ENCODE measurements at regions not wholly inside any gene's neighbourhood (a gene's known extent, or its start where the extent isn't known, plus 50 kb on each side); places are given as distances from the start of the nearest gene placed in this dataset.

DNA sequence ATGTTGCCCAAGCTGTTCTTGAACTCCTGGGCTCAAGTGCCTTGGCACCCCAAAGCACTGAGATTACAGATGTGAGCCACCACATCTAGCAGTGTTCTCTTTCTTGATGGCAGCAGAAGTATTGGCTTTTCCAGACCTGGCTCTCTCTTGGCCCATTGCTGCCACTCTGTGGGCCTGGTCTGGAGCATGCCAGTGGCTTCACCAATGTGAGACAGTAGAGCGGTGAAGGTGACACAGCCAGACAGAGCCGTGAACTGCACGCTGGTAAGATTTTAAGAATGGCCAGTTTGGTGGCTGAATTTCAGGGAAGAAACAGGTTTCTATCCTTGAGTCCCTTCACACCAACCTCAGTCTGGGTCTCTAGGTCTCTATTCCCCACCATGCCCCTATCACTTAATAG lies 552.7 kb upstream of the NRP1 start:
- Histone ChIP-seq H3K27me3 (ENCODE audit: insufficient read depth, low read length, poor library complexity, severe bottlenecking) (peaks cover 41% of the 10 kb centered on the region), H4K20me1 (ENCODE audit: insufficient read depth, low read length, poor library complexity, severe bottlenecking) (no peaks in the 10 kb centered on the region), H3K9me3 (ENCODE audit: insufficient read depth, low read depth, low read length) (no peaks in the 10 kb centered on the region), H2AFZ (ENCODE audit: low read length) (no peak overlapping the region), H3K9me2 (replicated peaks; ENCODE audit: low read depth, low read length) (no peaks in the 10 kb centered on the region), H3K4me3 (ENCODE audit: low read length, poor library complexity, severe bottlenecking) (no peak overlapping the region), H3K79me2 (ENCODE audit: insufficient read depth, low read length) (no peaks in the 10 kb centered on the region), H3K36me3 (ENCODE audit: insufficient read depth, low read length) (no peaks in the 10 kb centered on the region), H3K9ac (ENCODE audit: low read depth, low read length, poor library complexity, severe bottlenecking) (no peak overlapping the region), H3K4me1 (ENCODE audit: insufficient read depth, low read length, poor library complexity, severe bottlenecking) (no peaks in the 10 kb centered on the region), H3K4me2 (ENCODE audit: low read depth, low read length, poor library complexity, severe bottlenecking) (no peak overlapping the region), H3F3A (ENCODE audit: low read depth) (no peaks in the 10 kb centered on the region)
- TF ChIP-seq, protein P1, sequence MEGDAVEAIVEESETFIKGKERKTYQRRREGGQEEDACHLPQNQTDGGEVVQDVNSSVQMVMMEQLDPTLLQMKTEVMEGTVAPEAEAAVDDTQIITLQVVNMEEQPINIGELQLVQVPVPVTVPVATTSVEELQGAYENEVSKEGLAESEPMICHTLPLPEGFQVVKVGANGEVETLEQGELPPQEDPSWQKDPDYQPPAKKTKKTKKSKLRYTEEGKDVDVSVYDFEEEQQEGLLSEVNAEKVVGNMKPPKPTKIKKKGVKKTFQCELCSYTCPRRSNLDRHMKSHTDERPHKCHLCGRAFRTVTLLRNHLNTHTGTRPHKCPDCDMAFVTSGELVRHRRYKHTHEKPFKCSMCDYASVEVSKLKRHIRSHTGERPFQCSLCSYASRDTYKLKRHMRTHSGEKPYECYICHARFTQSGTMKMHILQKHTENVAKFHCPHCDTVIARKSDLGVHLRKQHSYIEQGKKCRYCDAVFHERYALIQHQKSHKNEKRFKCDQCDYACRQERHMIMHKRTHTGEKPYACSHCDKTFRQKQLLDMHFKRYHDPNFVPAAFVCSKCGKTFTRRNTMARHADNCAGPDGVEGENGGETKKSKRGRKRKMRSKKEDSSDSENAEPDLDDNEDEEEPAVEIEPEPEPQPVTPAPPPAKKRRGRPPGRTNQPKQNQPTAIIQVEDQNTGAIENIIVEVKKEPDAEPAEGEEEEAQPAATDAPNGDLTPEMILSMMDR (conservative IDR thresholded peaks at IDR 0.05; ENCODE audit: low read length), result no peak

GRCh38 chr10:33886299-33886698 lies 551.8 kb upstream of the NRP1 start:
- Histone ChIP-seq H2AFZ (ENCODE audit: low read length) (no peak overlapping the region), H3F3A (ENCODE audit: low read depth) (no peaks in the 10 kb centered on the region), H3K36me3 (ENCODE audit: insufficient read depth, low read length) (no peaks in the 10 kb centered on the region), H3K9me2 (replicated peaks; ENCODE audit: low read depth, low read length) (no peaks in the 10 kb centered on the region), H4K20me1 (ENCODE audit: insufficient read depth, low read length, poor library complexity, severe bottlenecking) (no peaks in the 10 kb centered on the region), H3K4me3 (ENCODE audit: low read length, poor library complexity, severe bottlenecking) (no peak overlapping the region), H3K27me3 (ENCODE audit: insufficient read depth, low read length, poor library complexity, severe bottlenecking) (peaks cover 50% of the 10 kb centered on the region), H3K9ac (ENCODE audit: low read depth, low read length, poor library complexity, severe bottlenecking) (no peak overlapping the region), H3K4me2 (ENCODE audit: low read depth, low read length, poor library complexity, severe bottlenecking) (no peak overlapping the region), H3K4me1 (ENCODE audit: insufficient read depth, low read length, poor library complexity, severe bottlenecking) (no peaks in the 10 kb centered on the region), H3K79me2 (ENCODE audit: insufficient read depth, low read length) (no peaks in the 10 kb centered on the region), H3K9me3 (ENCODE audit: insufficient read depth, low read depth, low read length) (no peaks in the 10 kb centered on the region)
- TF ChIP-seq EZH2phosphoT487 (IDR thresholded peaks at IDR 0.05; ENCODE audit: borderline replicate concordance), result no peak
- TF ChIP-seq, protein P1 (conservative IDR thresholded peaks at IDR 0.05; ENCODE audit: low read length), result no peak

- Histone ChIP-seq H3K4me1 (ENCODE audit: insufficient read depth, low read length, poor library complexity, severe bottlenecking) (no peaks in the 10 kb centered on the region), H3K36me3 (ENCODE audit: insufficient read depth, low read length) (no peaks in the 10 kb centered on the region), H3K9me2 (replicated peaks; ENCODE audit: low read depth, low read length) (no peaks in the 10 kb centered on the region), H2AFZ (ENCODE audit: low read length) (no peak overlapping the region), H3K27me3 (ENCODE audit: insufficient read depth, low read length, poor library complexity, severe bottlenecking) (peaks cover 64% of the 10 kb centered on the region), H3K9ac (ENCODE audit: low read depth, low read length, poor library complexity, severe bottlenecking) (no peak overlapping the region), H4K20me1 (ENCODE audit: insufficient read depth, low read length, poor library complexity, severe bottlenecking) (no peaks in the 10 kb centered on the region), H3K4me2 (ENCODE audit: low read depth, low read length, poor library complexity, severe bottlenecking) (no peak overlapping the region), H3K9me3 (ENCODE audit: insufficient read depth, low read depth, low read length) (no peaks in the 10 kb centered on the region), H3F3A (ENCODE audit: low read depth) (no peaks in the 10 kb centered on the region), H3K4me3 (ENCODE audit: low read length, poor library complexity, severe bottlenecking) (no peak overlapping the region), H3K79me2 (ENCODE audit: insufficient read depth, low read length) (no peaks in the 10 kb centered on the region)
- TF ChIP-seq, protein P1 (conservative IDR thresholded peaks at IDR 0.05; ENCODE audit: low read length), result no peak
- TF ChIP-seq EZH2phosphoT487 (IDR thresholded peaks at IDR 0.05; ENCODE audit: borderline replicate concordance), result no peak
These were observed 550.1 kb upstream of the NRP1 start for GRCh38 chr10:33884604-33885003.
